Right lobe of liver (tissue), 4 donors: ENCODE measurements at regions not wholly inside any gene's neighbourhood (a gene's known extent, or its start where the extent isn't known, plus 50 kb on each side); places are given as distances from the start of the nearest gene placed in this dataset.

Source experiments
- POLR2A ChIP-seq: fragments of 450-650 bp; IDR thresholded peaks from one replicate; pipeline ENCODE4 v1.6.1; 2017; ENCODE audit warnings: antibody characterized with exemption, mild to moderate bottlenecking
- TF ChIP-seq, protein P1 (sequence below), 4 donors: fragments of 200-600 bp in 3 of 4; fragments of 450-650 bp in 1 of 4; IDR thresholded peaks; one replicate each; pipeline versions ENCODE4 v1.5.1 to v1.8.0; 2016 to 2022; ENCODE audit warnings: antibody characterized with exemption in 4 of 4, mild to moderate bottlenecking in 2 of 4
- donor health status: DM: no; HTN: no; CAD: no.
- donor health status: DM: no; HTN: no; CAD: no.
- donor health status: DM: no; HTN: yes; CAD: no.

DNA sequence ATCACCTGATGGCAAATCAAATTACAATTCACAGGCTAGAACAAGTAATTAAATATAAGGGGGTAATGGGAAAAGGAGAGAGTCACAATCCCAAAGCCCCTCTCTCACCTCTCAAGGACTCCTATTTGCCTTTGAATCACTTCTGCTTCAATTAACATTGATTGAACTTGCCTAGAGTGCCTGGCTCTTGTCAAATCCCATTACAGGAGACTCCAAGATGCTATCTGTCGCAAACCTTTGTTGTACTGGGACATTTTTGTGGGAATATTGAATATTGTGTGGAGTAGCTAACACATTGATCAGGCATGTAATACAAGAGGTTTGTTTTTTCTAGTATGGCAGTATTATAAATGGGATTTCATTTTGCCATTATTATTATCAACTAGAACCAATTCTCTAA lies 412.8 kb upstream of the AZI2 start:
- TF ChIP-seq, protein P1, sequence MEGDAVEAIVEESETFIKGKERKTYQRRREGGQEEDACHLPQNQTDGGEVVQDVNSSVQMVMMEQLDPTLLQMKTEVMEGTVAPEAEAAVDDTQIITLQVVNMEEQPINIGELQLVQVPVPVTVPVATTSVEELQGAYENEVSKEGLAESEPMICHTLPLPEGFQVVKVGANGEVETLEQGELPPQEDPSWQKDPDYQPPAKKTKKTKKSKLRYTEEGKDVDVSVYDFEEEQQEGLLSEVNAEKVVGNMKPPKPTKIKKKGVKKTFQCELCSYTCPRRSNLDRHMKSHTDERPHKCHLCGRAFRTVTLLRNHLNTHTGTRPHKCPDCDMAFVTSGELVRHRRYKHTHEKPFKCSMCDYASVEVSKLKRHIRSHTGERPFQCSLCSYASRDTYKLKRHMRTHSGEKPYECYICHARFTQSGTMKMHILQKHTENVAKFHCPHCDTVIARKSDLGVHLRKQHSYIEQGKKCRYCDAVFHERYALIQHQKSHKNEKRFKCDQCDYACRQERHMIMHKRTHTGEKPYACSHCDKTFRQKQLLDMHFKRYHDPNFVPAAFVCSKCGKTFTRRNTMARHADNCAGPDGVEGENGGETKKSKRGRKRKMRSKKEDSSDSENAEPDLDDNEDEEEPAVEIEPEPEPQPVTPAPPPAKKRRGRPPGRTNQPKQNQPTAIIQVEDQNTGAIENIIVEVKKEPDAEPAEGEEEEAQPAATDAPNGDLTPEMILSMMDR (IDR thresholded peaks at IDR 0.05): no peak
- no peak for TF ChIP-seq POLR2A
